ENCODE measurements at regions not wholly inside any gene's neighbourhood (a gene's known extent, or its start where the extent isn't known, plus 50 kb on each side); places are given as distances from the start of the nearest gene placed in this dataset.
"Not testable (repeated sequence)": the region's sequence is repeated elsewhere in the genome, so short reads cannot be mapped to it uniquely, and the experiment has no call there.

DNA sequence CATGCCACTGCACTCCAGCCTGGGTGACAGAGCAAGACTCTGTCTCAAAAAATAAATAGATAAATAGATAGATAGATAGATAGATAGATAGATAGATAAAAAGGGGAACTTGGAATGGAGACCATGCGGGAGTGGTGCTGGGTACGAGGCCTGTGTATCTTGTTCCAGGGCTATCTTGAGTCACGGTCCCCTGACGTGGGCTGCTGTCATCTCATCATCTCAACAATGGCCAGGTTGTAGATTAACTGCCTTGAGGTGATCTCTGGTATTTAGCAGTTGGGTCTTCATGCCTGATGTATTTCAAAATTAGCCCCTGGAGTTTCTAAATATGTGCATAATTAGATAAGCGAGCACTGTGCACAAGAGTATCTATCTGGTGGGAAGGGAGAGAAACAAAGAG lies 212.1 kb downstream of the CDRT15L2 start:
- H3K79me2 ChIP-seq (ENCODE audit: control insufficient read depth, insufficient read depth, low read length) = no peaks in the 10 kb centered on the region
- POLR2A ChIA-PET = no interaction called here
- no peak overlapping the region for H3K9ac ChIP-seq (replicated peaks; ENCODE audit: extremely low read depth, insufficient read depth, low read length)
- H3K9me1 ChIP-seq (replicated peaks; ENCODE audit: control insufficient read depth, extremely low read depth, insufficient read depth, low read length) = no peaks in the 10 kb centered on the region
- TF ChIP-seq JUN (IDR thresholded peaks at IDR 0.05; ENCODE audit: borderline replicate concordance, insufficient read depth, insufficient read length, low read depth) = no peak
- TF ChIP-seq GATA2 (IDR thresholded peaks at IDR 0.05; ENCODE audit: insufficient read depth, insufficient read length, low read depth, low read length) = no peak
- TF ChIP-seq EZH2 (IDR thresholded peaks at IDR 0.05; ENCODE audit: borderline replicate concordance, low read depth, low read length, severe bottlenecking) = no peak
- no peak for TF ChIP-seq FOS (IDR thresholded peaks at IDR 0.05; ENCODE audit: borderline replicate concordance, insufficient read depth, low read length)
- no peak for TF ChIP-seq POLR2A (IDR thresholded peaks at IDR 0.05; ENCODE audit: low read depth, low read length)
- no peaks in the 10 kb centered on the region for H3K36me3 ChIP-seq (ENCODE audit: control insufficient read depth in 2 of 2, extremely low read depth in 1 of 2, insufficient read depth in 2 of 2, low read length in 2 of 2)
- CTCF ChIA-PET = no interaction called here
- no peaks in the 10 kb centered on the region for H3K9me3 ChIP-seq (replicated peaks; ENCODE audit: control insufficient read depth, insufficient read depth, low read length)
- DNase-seq (ENCODE audit: low read depth, low spot score) (no peak), FAIRE-seq (no peak)
- H2AFZ ChIP-seq (ENCODE audit: low read depth, low read length) = no peak overlapping the region
- BruUV-seq (replicated peaks) = no TSS peak
- intact Hi-C loops (cut with micrococcal nuclease) = no loop called here
- no peak overlapping the region for H3K4me3 ChIP-seq (replicated peaks in 1 of 3; ENCODE audit: insufficient read depth in 1 of 3, low read depth in 1 of 3, low read length in 3 of 3)
- dilution Hi-C loops (cut with MboI; ENCODE audit: extremely low pct_ligation_motif_present, low sequenced_read_pairs) = no loop called here
- H3K4me1 ChIP-seq (ENCODE audit: control insufficient read depth, extremely low read depth, insufficient read depth, low read length) = no peaks in the 10 kb centered on the region
- no peaks in the 10 kb centered on the region for H3K27me3 ChIP-seq (ENCODE audit: control insufficient read depth in 2 of 2, insufficient read depth in 2 of 2, low read length in 2 of 2)
- no peak overlapping the region for H3K27ac ChIP-seq (ENCODE audit: insufficient read depth, low read depth, low read length)
- H4K20me1 ChIP-seq (replicated peaks; ENCODE audit: control insufficient read depth, extremely low read depth, insufficient read depth, low read length) = no peaks in the 10 kb centered on the region
- no peak overlapping the region for H3K4me2 ChIP-seq (ENCODE audit: insufficient read depth, low read length)

DNA sequence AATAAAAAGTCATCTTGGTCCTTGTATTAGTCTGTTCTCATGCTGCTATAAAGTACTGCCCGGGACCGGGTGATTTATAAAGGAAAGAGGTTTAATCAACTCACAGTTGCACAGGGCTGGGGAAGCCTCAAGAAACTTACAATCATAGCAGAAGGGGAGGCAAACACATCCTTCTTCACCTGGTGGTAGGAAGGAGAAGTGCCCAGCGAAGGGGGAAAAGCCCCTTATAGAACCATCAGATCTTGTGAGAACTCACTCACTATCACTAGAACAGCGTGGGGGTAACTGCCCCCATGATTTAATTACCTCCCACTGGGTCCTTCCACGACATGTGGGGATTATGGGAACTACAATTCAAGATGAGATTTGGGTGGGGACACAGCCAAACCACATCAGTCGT lies 215.0 kb downstream of the CDRT15L2 start:
- H3K79me2 ChIP-seq (ENCODE audit: control insufficient read depth, insufficient read depth, low read length); FAIRE-seq; POLR2A ChIA-PET; H3K27ac ChIP-seq (ENCODE audit: insufficient read depth, low read depth, low read length); H4K20me1 ChIP-seq (replicated peaks; ENCODE audit: control insufficient read depth, extremely low read depth, insufficient read depth, low read length); H3K9me3 ChIP-seq (replicated peaks; ENCODE audit: control insufficient read depth, insufficient read depth, low read length); intact Hi-C loops (cut with micrococcal nuclease); H3K4me1 ChIP-seq (ENCODE audit: control insufficient read depth, extremely low read depth, insufficient read depth, low read length); H3K9me1 ChIP-seq (replicated peaks; ENCODE audit: control insufficient read depth, extremely low read depth, insufficient read depth, low read length); BruUV-seq (replicated peaks); DNase-seq (ENCODE audit: low read depth, low spot score); H3K4me2 ChIP-seq (ENCODE audit: insufficient read depth, low read length); H3K9ac ChIP-seq (replicated peaks; ENCODE audit: extremely low read depth, insufficient read depth, low read length); H3K27me3 ChIP-seq (ENCODE audit: control insufficient read depth in 2 of 2, insufficient read depth in 2 of 2, low read length in 2 of 2); dilution Hi-C loops (cut with MboI; ENCODE audit: extremely low pct_ligation_motif_present, low sequenced_read_pairs); H3K4me3 ChIP-seq (replicated peaks in 1 of 3; ENCODE audit: insufficient read depth in 1 of 3, low read depth in 1 of 3, low read length in 3 of 3); CTCF ChIA-PET; H3K36me3 ChIP-seq (ENCODE audit: control insufficient read depth in 2 of 2, extremely low read depth in 1 of 2, insufficient read depth in 2 of 2, low read length in 2 of 2); H2AFZ ChIP-seq (ENCODE audit: low read depth, low read length): not testable (repeated sequence)
- TF ChIP-seq, protein P1, sequence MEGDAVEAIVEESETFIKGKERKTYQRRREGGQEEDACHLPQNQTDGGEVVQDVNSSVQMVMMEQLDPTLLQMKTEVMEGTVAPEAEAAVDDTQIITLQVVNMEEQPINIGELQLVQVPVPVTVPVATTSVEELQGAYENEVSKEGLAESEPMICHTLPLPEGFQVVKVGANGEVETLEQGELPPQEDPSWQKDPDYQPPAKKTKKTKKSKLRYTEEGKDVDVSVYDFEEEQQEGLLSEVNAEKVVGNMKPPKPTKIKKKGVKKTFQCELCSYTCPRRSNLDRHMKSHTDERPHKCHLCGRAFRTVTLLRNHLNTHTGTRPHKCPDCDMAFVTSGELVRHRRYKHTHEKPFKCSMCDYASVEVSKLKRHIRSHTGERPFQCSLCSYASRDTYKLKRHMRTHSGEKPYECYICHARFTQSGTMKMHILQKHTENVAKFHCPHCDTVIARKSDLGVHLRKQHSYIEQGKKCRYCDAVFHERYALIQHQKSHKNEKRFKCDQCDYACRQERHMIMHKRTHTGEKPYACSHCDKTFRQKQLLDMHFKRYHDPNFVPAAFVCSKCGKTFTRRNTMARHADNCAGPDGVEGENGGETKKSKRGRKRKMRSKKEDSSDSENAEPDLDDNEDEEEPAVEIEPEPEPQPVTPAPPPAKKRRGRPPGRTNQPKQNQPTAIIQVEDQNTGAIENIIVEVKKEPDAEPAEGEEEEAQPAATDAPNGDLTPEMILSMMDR (IDR thresholded peaks at IDR 0.05; ENCODE audit: extremely low read depth in 1 of 2, insufficient read depth in 1 of 2, low read depth in 1 of 2, low read length in 2 of 2) = peak in 1 of 2 donors; percentile 1

Measured in endothelial cell of umbilical vein (primary cell).